OCI-LY3 (cell line): ENCODE measurements at regions not wholly inside any gene's neighbourhood (a gene's known extent, or its start where the extent isn't known, plus 50 kb on each side); places are given as distances from the start of the nearest gene placed in this dataset.

Experiments used
- H2AFZ ChIP-seq: fragments of 200-600, 300-600 bp; shearing (Covaris generic); 2 replicates; pipeline ENCODE4 v1.6.0; 2014; ENCODE audit warnings: antibody characterized with exemption, low read depth, low read length
- H3K27ac ChIP-seq: fragments of 200-600, 300-600 bp; sonication (generic); 2 replicates; pipeline ENCODE4 v1.5.1; 2014; ENCODE audit warnings: mild to moderate bottlenecking, low read length, moderate library complexity, mixed read lengths
- H3K27me3 ChIP-seq: fragments of 200-600, 300-600 bp; sonication (generic); 2 replicates; pipeline ENCODE4 v1.6.1; 2014; ENCODE audit warnings: low read depth, low read length, mixed read lengths
- H3K36me3 ChIP-seq: fragments of 200-600, 300-600 bp; sonication (generic); replicated peaks from 2 replicates; pipeline ENCODE3; 2014; ENCODE audit warnings: low read depth, low read length, mixed read lengths
- H3K4me1 ChIP-seq: fragments of 300-600, 200-600 bp; sonication (generic); 2 replicates; pipeline ENCODE4 v1.6.1; 2014; ENCODE audit warnings: low read length, mixed read lengths
- H3K4me2 ChIP-seq: fragments of 200-600, 300-600 bp; sonication (generic); 2 replicates; pipeline ENCODE4 v1.6.1; 2014; ENCODE audit warnings: low read length, mixed read lengths
- H3K4me3 ChIP-seq: fragments of 300-600, 200-600 bp; sonication (generic); 2 replicates; pipeline ENCODE4 v1.5.1; 2014; ENCODE audit warnings: antibody characterized with exemption, mild to moderate bottlenecking, low read length, moderate library complexity
- H3K79me2 ChIP-seq: fragments of 300-600, 200-600 bp; shearing (Covaris generic); 2 replicates; pipeline ENCODE4 v1.6.1; 2014; ENCODE audit warnings: mild to moderate bottlenecking, low read length, mixed read lengths
- H3K9ac ChIP-seq: fragments of 300-600, 200-600 bp; shearing (Covaris generic); 2 replicates; pipeline ENCODE4 v1.6.0; 2014; ENCODE audit warnings: mild to moderate bottlenecking, low read length, moderate library complexity
- H3K9me3 ChIP-seq: fragments of 200-600, 300-600 bp; shearing (Covaris generic); 2 replicates; pipeline ENCODE4 v1.6.1; 2014; ENCODE audit warnings: low read length, mixed read lengths; ENCODE audit not compliant: insufficient read depth
- H4K20me1 ChIP-seq: fragments of 200-600, 300-600 bp; sonication (generic); 2 replicates; pipeline ENCODE4 v1.6.1; 2016; ENCODE audit warnings: low read length, mixed read lengths; ENCODE audit not compliant: insufficient read depth
- CTCF ChIP-seq: fragments of 200-600, 300-600 bp; sonication (generic); IDR thresholded peaks from 2 replicates; pipeline ENCODE4 v1.5.1; 2014; ENCODE audit warnings: antibody characterized with exemption, low read length, low read depth
- EZH2phosphoT487 ChIP-seq: fragments of 200-600 bp; shearing (Covaris generic); IDR thresholded peaks from 2 replicates; pipeline ENCODE4 v1.6.1; 2018; ENCODE audit warnings: antibody characterized with exemption, mixed run types, low read depth

- no peaks in the 10 kb centered on the region for H4K20me1 ChIP-seq
- no peak overlapping the region for H3K27ac ChIP-seq
- no peak overlapping the region for H2AFZ ChIP-seq
- no peak overlapping the region for H3K9ac ChIP-seq
- no peaks in the 10 kb centered on the region for H3K9me3 ChIP-seq
- H3K36me3 ChIP-seq, result no peaks in the 10 kb centered on the region
- TF ChIP-seq EZH2phosphoT487, result no peak
- TF ChIP-seq CTCF, result no peak
- H3K27me3 ChIP-seq, result no peaks in the 10 kb centered on the region
- H3K79me2 ChIP-seq, result no peaks in the 10 kb centered on the region
- H3K4me3 ChIP-seq, result no peak overlapping the region
- peaks cover 3% of the 10 kb centered on the region; the same call in 1 of the 2 replicates for H3K4me1 ChIP-seq
- H3K4me2 ChIP-seq, result no peak overlapping the region
Observed at GRCh38 chr5:122629121-122629677, 145.7 kb upstream of the SNX2 start.

GRCh38 chr5:122638581-122638980, 136.3 kb upstream of the SNX2 start:
- Histone ChIP-seq H3K79me2 (no peaks in the 10 kb centered on the region), H2AFZ (no peak overlapping the region), H3K4me2 (no peak overlapping the region), H3K4me3 (no peak overlapping the region), H4K20me1 (no peaks in the 10 kb centered on the region), H3K36me3 (no peaks in the 10 kb centered on the region), H3K27ac (no peak overlapping the region), H3K27me3 (no peaks in the 10 kb centered on the region), H3K4me1 (no peaks in the 10 kb centered on the region), H3K9me3 (no peaks in the 10 kb centered on the region), H3K9ac (no peak overlapping the region)
- no peak for TF ChIP-seq EZH2phosphoT487
- no peak for TF ChIP-seq CTCF

- H2AFZ ChIP-seq, result no peak overlapping the region
- no peaks in the 10 kb centered on the region for H3K9me3 ChIP-seq
- TF ChIP-seq CTCF (no peak), EZH2phosphoT487 (no peak)
- H3K4me1 ChIP-seq, result no peaks in the 10 kb centered on the region
- no peak overlapping the region for H3K27ac ChIP-seq
- no peaks in the 10 kb centered on the region for H3K36me3 ChIP-seq
- H3K27me3 ChIP-seq, result no peaks in the 10 kb centered on the region
- no peaks in the 10 kb centered on the region for H3K79me2 ChIP-seq
- H3K9ac ChIP-seq, result no peak overlapping the region
- H3K4me3 ChIP-seq, result no peak overlapping the region
- H4K20me1 ChIP-seq, result no peaks in the 10 kb centered on the region
- H3K4me2 ChIP-seq, result no peak overlapping the region
Observed at GRCh38 chr5:122639033-122639432, 135.8 kb upstream of the SNX2 start.

GRCh38 chr5:122639864-122640263, 135.0 kb upstream of the SNX2 start:
- Histone ChIP-seq H3K4me2 (no peak overlapping the region), H3K9me3 (no peaks in the 10 kb centered on the region), H3K4me3 (no peak overlapping the region), H3K27ac (no peak overlapping the region), H3K36me3 (no peaks in the 10 kb centered on the region), H2AFZ (no peak overlapping the region), H3K9ac (no peak overlapping the region), H3K4me1 (no peaks in the 10 kb centered on the region), H3K79me2 (no peaks in the 10 kb centered on the region), H3K27me3 (no peaks in the 10 kb centered on the region), H4K20me1 (no peaks in the 10 kb centered on the region)
- TF ChIP-seq CTCF, result no peak
- TF ChIP-seq EZH2phosphoT487, result no peak
